ENCODE measurements at regions not wholly inside any gene's neighbourhood (a gene's known extent, or its start where the extent isn't known, plus 50 kb on each side); places are given as distances from the start of the nearest gene placed in this dataset.

- no peak for TF ChIP-seq ZNF274 (IDR thresholded peaks at IDR 0.05; ENCODE audit: low read depth, low read length)
- no peak for TF ChIP-seq YY1 (IDR thresholded peaks at IDR 0.05; ENCODE audit: insufficient read depth, insufficient read length)
- TF ChIP-seq SUZ12 (IDR thresholded peaks at IDR 0.05; ENCODE audit: extremely low read depth, insufficient read depth, insufficient read length): no peak
These were observed 68.1 kb upstream of the STUM start for GRCh38 chr1:226480461-226480860.
